ENCODE measurements at regions not wholly inside any gene's neighbourhood (a gene's known extent, or its start where the extent isn't known, plus 50 kb on each side); places are given as distances from the start of the nearest gene placed in this dataset.

GRCh38 chr18:79617511-79618500 is 61.8 kb upstream of the CTDP1 start:
- TF ChIP-seq, protein P1, sequence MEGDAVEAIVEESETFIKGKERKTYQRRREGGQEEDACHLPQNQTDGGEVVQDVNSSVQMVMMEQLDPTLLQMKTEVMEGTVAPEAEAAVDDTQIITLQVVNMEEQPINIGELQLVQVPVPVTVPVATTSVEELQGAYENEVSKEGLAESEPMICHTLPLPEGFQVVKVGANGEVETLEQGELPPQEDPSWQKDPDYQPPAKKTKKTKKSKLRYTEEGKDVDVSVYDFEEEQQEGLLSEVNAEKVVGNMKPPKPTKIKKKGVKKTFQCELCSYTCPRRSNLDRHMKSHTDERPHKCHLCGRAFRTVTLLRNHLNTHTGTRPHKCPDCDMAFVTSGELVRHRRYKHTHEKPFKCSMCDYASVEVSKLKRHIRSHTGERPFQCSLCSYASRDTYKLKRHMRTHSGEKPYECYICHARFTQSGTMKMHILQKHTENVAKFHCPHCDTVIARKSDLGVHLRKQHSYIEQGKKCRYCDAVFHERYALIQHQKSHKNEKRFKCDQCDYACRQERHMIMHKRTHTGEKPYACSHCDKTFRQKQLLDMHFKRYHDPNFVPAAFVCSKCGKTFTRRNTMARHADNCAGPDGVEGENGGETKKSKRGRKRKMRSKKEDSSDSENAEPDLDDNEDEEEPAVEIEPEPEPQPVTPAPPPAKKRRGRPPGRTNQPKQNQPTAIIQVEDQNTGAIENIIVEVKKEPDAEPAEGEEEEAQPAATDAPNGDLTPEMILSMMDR (IDR thresholded peaks at IDR 0.05; ENCODE audit: low read depth, low read length, missing input control): no peak
- TF ChIP-seq REST (IDR thresholded peaks at IDR 0.05) (no peak), RAD21 (IDR thresholded peaks at IDR 0.05) (no peak), RXRA (IDR thresholded peaks at IDR 0.05) (no peak), YY1 (IDR thresholded peaks at IDR 0.05) (no peak), MAX (IDR thresholded peaks at IDR 0.05) (no peak)

Measured in liver (tissue), 3 donors.